ENCODE measurements at regions not wholly inside any gene's neighbourhood (a gene's known extent, or its start where the extent isn't known, plus 50 kb on each side); places are given as distances from the start of the nearest gene placed in this dataset.

GRCh38 chr15:47552978-47553608 lies 164.2 kb upstream of the SEMA6D start:
- no peaks in the 10 kb centered on the region for H3F3A ChIP-seq (ENCODE audit: insufficient read depth, low read length)

GRCh38 chr15:47553947-47554346 lies 163.4 kb upstream of the SEMA6D start:
- H3K9me3 ChIP-seq (replicated peaks; ENCODE audit: insufficient read depth, low read length): no peaks in the 10 kb centered on the region
- no peaks in the 10 kb centered on the region for H3F3A ChIP-seq (ENCODE audit: insufficient read depth, low read length)
- H3K36me3 ChIP-seq (replicated peaks; ENCODE audit: insufficient read depth, low read length): no peaks in the 10 kb centered on the region
- H3K27ac ChIP-seq (ENCODE audit: low read length): no peak overlapping the region
- H3K4me3 ChIP-seq (ENCODE audit: low read length): no peak overlapping the region
- DNase-seq: no peak
- H2AFZ ChIP-seq (ENCODE audit: low read length): no peak overlapping the region
- no peaks in the 10 kb centered on the region for H3K27me3 ChIP-seq (replicated peaks; ENCODE audit: insufficient read depth, low read length)
- no peak for TF ChIP-seq EZH2phosphoT487 (IDR thresholded peaks at IDR 0.05; ENCODE audit: low read length)
- TF ChIP-seq EZH2 (optimal IDR thresholded peaks at IDR 0.05; ENCODE audit: low read depth, low read length): no peak
- TF ChIP-seq CTCF (IDR thresholded peaks at IDR 0.05; ENCODE audit: low read length): no peak
- no peak overlapping the region for H3K4me2 ChIP-seq (ENCODE audit: low read depth, low read length)
- H3K4me1 ChIP-seq (ENCODE audit: low read length): no peaks in the 10 kb centered on the region
- H4K20me1 ChIP-seq (ENCODE audit: insufficient read depth, low read length): no peaks in the 10 kb centered on the region
- H3K79me2 ChIP-seq (ENCODE audit: low read length): no peaks in the 10 kb centered on the region
- no peak overlapping the region for H3K9ac ChIP-seq (ENCODE audit: low read length)
- no peaks in the 10 kb centered on the region for H3K9me2 ChIP-seq (replicated peaks; ENCODE audit: insufficient read depth, low read length)

More at GRCh38 chr15:47552978-47553608, 164.2 kb upstream of the SEMA6D start:
- H3K9me3 ChIP-seq (replicated peaks; ENCODE audit: insufficient read depth, low read length): no peaks in the 10 kb centered on the region
- TF ChIP-seq CTCF (IDR thresholded peaks at IDR 0.05; ENCODE audit: low read length) (no peak), EZH2phosphoT487 (IDR thresholded peaks at IDR 0.05; ENCODE audit: low read length) (no peak), EZH2 (optimal IDR thresholded peaks at IDR 0.05; ENCODE audit: low read depth, low read length) (no peak)
- no peaks in the 10 kb centered on the region for H3K79me2 ChIP-seq (ENCODE audit: low read length)
- no peaks in the 10 kb centered on the region for H3K9me2 ChIP-seq (replicated peaks; ENCODE audit: insufficient read depth, low read length)
- no peak overlapping the region for H3K9ac ChIP-seq (ENCODE audit: low read length)
- H4K20me1 ChIP-seq (ENCODE audit: insufficient read depth, low read length): no peaks in the 10 kb centered on the region
- no peak overlapping the region for H3K4me2 ChIP-seq (ENCODE audit: low read depth, low read length)
- no peaks in the 10 kb centered on the region for H3K27me3 ChIP-seq (replicated peaks; ENCODE audit: insufficient read depth, low read length)
- no peak for DNase-seq
- H3K4me3 ChIP-seq (ENCODE audit: low read length): no peak overlapping the region
- no peaks in the 10 kb centered on the region for H3K4me1 ChIP-seq (ENCODE audit: low read length)
- no peak overlapping the region for H3K27ac ChIP-seq (ENCODE audit: low read length)
- no peak overlapping the region for H2AFZ ChIP-seq (ENCODE audit: low read length)
- H3K36me3 ChIP-seq (replicated peaks; ENCODE audit: insufficient read depth, low read length): no peaks in the 10 kb centered on the region

- Histone ChIP-seq H2AFZ (ENCODE audit: low read length) (no peak overlapping the region), H3K9me3 (replicated peaks; ENCODE audit: insufficient read depth, low read length) (no peaks in the 10 kb centered on the region), H3K79me2 (ENCODE audit: low read length) (no peaks in the 10 kb centered on the region), H4K20me1 (ENCODE audit: insufficient read depth, low read length) (no peaks in the 10 kb centered on the region), H3K9me2 (replicated peaks; ENCODE audit: insufficient read depth, low read length) (no peaks in the 10 kb centered on the region), H3F3A (ENCODE audit: insufficient read depth, low read length) (no peaks in the 10 kb centered on the region), H3K4me2 (ENCODE audit: low read depth, low read length) (no peak overlapping the region), H3K27me3 (replicated peaks; ENCODE audit: insufficient read depth, low read length) (no peaks in the 10 kb centered on the region), H3K27ac (ENCODE audit: low read length) (no peak overlapping the region), H3K9ac (ENCODE audit: low read length) (no peak overlapping the region), H3K4me3 (ENCODE audit: low read length) (no peak overlapping the region), H3K36me3 (replicated peaks; ENCODE audit: insufficient read depth, low read length) (no peaks in the 10 kb centered on the region), H3K4me1 (ENCODE audit: low read length) (no peaks in the 10 kb centered on the region)
- no peak for DNase-seq
- TF ChIP-seq EZH2 (optimal IDR thresholded peaks at IDR 0.05; ENCODE audit: low read depth, low read length): no peak
- TF ChIP-seq EZH2phosphoT487 (IDR thresholded peaks at IDR 0.05; ENCODE audit: low read length): no peak
- no peak for TF ChIP-seq CTCF (IDR thresholded peaks at IDR 0.05; ENCODE audit: low read length)
Measured at GRCh38 chr15:47561102-47561501, 156.2 kb upstream of the SEMA6D start.

Data from MM.1S (cell line).